ENCODE measurements at regions not wholly inside any gene's neighbourhood (a gene's known extent, or its start where the extent isn't known, plus 50 kb on each side); places are given as distances from the start of the nearest gene placed in this dataset.

- intact Hi-C loops (cut with DNase I; ENCODE audit: low total_unique reads) = no loop called here
- no peak for DNase-seq (ENCODE audit: low spot score in 2 of 2)
- WGBS, 2 donors = 68 to 82% methylated on average over 2 of the region's 2 CpGs
- H3K4me3 ChIP-seq (ENCODE audit: low read depth, poor library complexity, severe bottlenecking) = no peak overlapping the region
- TF ChIP-seq CTCF (IDR thresholded peaks at IDR 0.05) (no peak), POLR2A (IDR thresholded peaks at IDR 0.05) (no peak)
Measured at GRCh38 chrX:22376369-22376768, 103.7 kb downstream of the CBLL2 start.

- 25 to 32% methylated on average over 4 of the region's 4 CpGs for WGBS, 2 donors
Measured at GRCh38 chrX:22378296-22378695, 105.6 kb downstream of the CBLL2 start.

GRCh38 chrX:22383988-22384387 is 111.3 kb downstream of the CBLL2 start:
- DNase-seq (ENCODE audit: low spot score in 2 of 2) = no peak
- WGBS, 2 donors = 68 to 83% methylated on average over 7 of the region's 7 CpGs

More at GRCh38 chrX:22378296-22378695, 105.6 kb downstream of the CBLL2 start:
- TF ChIP-seq CTCF (IDR thresholded peaks at IDR 0.05) (no peak), POLR2A (IDR thresholded peaks at IDR 0.05) (no peak)
- H3K4me3 ChIP-seq (ENCODE audit: low read depth, poor library complexity, severe bottlenecking) = no peak overlapping the region
- intact Hi-C loops (cut with DNase I; ENCODE audit: low total_unique reads) = no loop called here
- no peak for DNase-seq (ENCODE audit: low spot score in 2 of 2)

GRCh38 chrX:22389556-22390179 is 117.0 kb downstream of the CBLL2 start:
- intact Hi-C loops (cut with DNase I; ENCODE audit: low total_unique reads) = no loop called here
- H3K4me3 ChIP-seq (ENCODE audit: low read depth, poor library complexity, severe bottlenecking) = no peak overlapping the region
- DNase-seq (ENCODE audit: low spot score in 2 of 2) = no peak
- WGBS, 2 donors = 18 to 41% methylated on average over 4 of the region's 4 CpGs
- TF ChIP-seq POLR2A (IDR thresholded peaks at IDR 0.05) (no peak), CTCF (IDR thresholded peaks at IDR 0.05) (no peak)

More at GRCh38 chrX:22383988-22384387, 111.3 kb downstream of the CBLL2 start:
- H3K4me3 ChIP-seq (ENCODE audit: low read depth, poor library complexity, severe bottlenecking) = no peak overlapping the region
- TF ChIP-seq POLR2A (IDR thresholded peaks at IDR 0.05) = no peak
- TF ChIP-seq CTCF (IDR thresholded peaks at IDR 0.05) = no peak
- intact Hi-C loops (cut with DNase I; ENCODE audit: low total_unique reads) = no loop called here

- DNase-seq (ENCODE audit: low spot score in 2 of 2) = no peak
- intact Hi-C loops (cut with DNase I; ENCODE audit: low total_unique reads) = no loop called here
- TF ChIP-seq POLR2A (IDR thresholded peaks at IDR 0.05) (no peak), CTCF (IDR thresholded peaks at IDR 0.05) (no peak)
- 46 to 51% methylated on average over 10 of the region's 10 CpGs for WGBS, 2 donors
- no peak overlapping the region for H3K4me3 ChIP-seq (ENCODE audit: low read depth, poor library complexity, severe bottlenecking)
Measured at GRCh38 chrX:22392133-22392948, 119.6 kb downstream of the CBLL2 start.

Data from lower leg skin (tissue), 4 donors.